Adrenal gland (tissue), 5 donors: ENCODE measurements at regions not wholly inside any gene's neighbourhood (a gene's known extent, or its start where the extent isn't known, plus 50 kb on each side); places are given as distances from the start of the nearest gene placed in this dataset.

ENCODE experiments used
- CTCF ChIP-seq, 6 experiments: fragments of 450-650 bp in 4 of 6; fragments of 200-600 bp in 2 of 6; sonication (generic) in 1 of 6; IDR thresholded peaks; 1 replicate in 5 of 6; 2 replicates in 1 of 6; pipeline versions ENCODE4 v1.5.1 to v1.8.0; 2016 to 2021; ENCODE audit warnings: antibody characterized with exemption in 6 of 6, mild to moderate bottlenecking in 2 of 6, moderate library complexity in 1 of 6
- POLR2A ChIP-seq, 2 donors: fragments of 450-650 bp; IDR thresholded peaks; one replicate each; pipeline ENCODE4 v1.6.1; 2017; ENCODE audit warnings: antibody characterized with exemption in 2 of 2, mild to moderate bottlenecking in 2 of 2, moderate library complexity in 1 of 2
- donor health status: DM: no; HTN: no; CAD: no.

DNA sequence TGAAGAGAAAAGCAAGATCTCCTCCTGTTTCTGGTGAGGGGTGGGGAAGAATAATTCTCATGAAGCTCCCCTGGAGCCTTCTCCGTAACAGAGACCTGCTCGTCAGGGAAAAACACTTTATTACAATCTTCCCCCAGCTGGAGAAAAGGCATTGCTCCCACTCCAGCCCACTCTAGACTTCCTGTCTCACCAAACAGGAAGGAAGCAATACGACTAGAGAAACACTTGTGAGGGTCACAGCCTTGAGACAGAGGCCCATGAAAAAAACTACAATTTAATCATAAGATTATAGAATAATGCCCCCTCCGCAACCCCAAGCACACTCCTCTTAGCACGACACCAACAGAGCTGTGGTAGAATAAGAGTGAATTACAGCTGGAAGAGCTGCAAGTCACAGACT lies 197.2 kb upstream of the S1PR3 start:
- TF ChIP-seq POLR2A (IDR thresholded peaks at IDR 0.05) (no peak), CTCF (IDR thresholded peaks at IDR 0.05) (no peak)
